PFSK-1 (cell line): ENCODE measurements at regions not wholly inside any gene's neighbourhood (a gene's known extent, or its start where the extent isn't known, plus 50 kb on each side); places are given as distances from the start of the nearest gene placed in this dataset.

Experiments used
- FOXP2 ChIP-seq: optimal IDR thresholded peaks from 2 replicates; pipeline ENCODE3; 2011; ENCODE audit warnings: borderline replicate concordance, control low read depth, inconsistent platforms; ENCODE audit not compliant: insufficient read depth; ENCODE audit errors: extremely low read length, extremely low read depth
- POLR2AphosphoS5 ChIP-seq: IDR thresholded peaks from 2 replicates; pipeline ENCODE4 v1.6.1; 2012; ENCODE audit warnings: low read depth, mild to moderate bottlenecking, control low read depth, low read length, moderate library complexity
- SIN3A ChIP-seq: IDR thresholded peaks from 2 replicates; pipeline ENCODE4 v1.6.1; 2012; ENCODE audit warnings: mild to moderate bottlenecking, low read length, moderate library complexity, borderline replicate concordance; ENCODE audit not compliant: insufficient read depth
- TAF1 ChIP-seq: IDR thresholded peaks from 2 replicates; pipeline ENCODE4 v1.6.1; 2012; ENCODE audit warnings: low read length, control low read depth, borderline replicate concordance; ENCODE audit not compliant: insufficient read depth
- TF ChIP-seq, protein P1 (sequence below), 2 experiments: IDR thresholded peaks; 2 replicates each; pipeline versions ENCODE4 v1.6.1 to v1.8.0; 2011 to 2012; ENCODE audit warnings: low read depth in 2 of 2, low read length in 2 of 2, control low read depth in 1 of 2, inconsistent platforms in 1 of 2, mild to moderate bottlenecking in 1 of 2, moderate library complexity in 1 of 2; ENCODE audit not compliant: insufficient read depth in 1 of 2

DNA sequence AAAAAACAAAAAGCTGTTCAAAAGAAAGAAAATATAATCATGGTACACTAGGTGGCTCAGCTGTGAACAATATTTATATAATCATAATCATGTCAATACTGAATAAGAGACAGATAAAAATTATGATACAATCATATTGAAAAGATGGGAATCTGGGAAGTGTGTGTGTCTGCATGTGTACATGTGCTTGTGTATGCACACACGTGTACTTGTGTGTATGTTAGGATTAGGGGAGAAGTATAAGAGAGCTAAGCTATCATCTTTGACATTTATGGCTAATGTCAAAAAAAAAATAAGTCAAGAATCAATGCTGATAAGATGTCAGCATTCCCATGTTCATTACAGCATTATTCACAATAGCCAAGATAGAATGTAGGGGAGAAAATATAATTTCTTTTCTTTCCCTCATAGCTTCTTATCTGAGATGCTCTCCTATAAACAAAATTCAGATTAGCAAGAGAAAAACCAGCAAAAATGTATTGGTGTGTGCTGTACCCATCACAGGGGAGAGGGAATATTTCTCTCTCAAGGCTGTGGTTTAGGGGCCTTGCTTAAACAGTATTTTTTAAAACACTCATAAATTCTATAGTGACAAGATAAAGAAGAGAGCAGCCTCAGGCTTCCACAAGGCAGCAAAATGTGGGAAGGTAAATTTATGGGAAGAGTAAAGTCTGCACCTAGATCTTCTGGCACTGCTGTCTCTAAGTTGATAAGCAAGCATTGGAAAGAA lies 63.4 kb upstream of the ITGA11 start:
- TF ChIP-seq SIN3A (no peak), FOXP2 (no peak), TAF1 (no peak)

- TF ChIP-seq POLR2AphosphoS5 (no peak), TAF1 (no peak), FOXP2 (no peak), SIN3A (no peak)
- TF ChIP-seq, protein P1, sequence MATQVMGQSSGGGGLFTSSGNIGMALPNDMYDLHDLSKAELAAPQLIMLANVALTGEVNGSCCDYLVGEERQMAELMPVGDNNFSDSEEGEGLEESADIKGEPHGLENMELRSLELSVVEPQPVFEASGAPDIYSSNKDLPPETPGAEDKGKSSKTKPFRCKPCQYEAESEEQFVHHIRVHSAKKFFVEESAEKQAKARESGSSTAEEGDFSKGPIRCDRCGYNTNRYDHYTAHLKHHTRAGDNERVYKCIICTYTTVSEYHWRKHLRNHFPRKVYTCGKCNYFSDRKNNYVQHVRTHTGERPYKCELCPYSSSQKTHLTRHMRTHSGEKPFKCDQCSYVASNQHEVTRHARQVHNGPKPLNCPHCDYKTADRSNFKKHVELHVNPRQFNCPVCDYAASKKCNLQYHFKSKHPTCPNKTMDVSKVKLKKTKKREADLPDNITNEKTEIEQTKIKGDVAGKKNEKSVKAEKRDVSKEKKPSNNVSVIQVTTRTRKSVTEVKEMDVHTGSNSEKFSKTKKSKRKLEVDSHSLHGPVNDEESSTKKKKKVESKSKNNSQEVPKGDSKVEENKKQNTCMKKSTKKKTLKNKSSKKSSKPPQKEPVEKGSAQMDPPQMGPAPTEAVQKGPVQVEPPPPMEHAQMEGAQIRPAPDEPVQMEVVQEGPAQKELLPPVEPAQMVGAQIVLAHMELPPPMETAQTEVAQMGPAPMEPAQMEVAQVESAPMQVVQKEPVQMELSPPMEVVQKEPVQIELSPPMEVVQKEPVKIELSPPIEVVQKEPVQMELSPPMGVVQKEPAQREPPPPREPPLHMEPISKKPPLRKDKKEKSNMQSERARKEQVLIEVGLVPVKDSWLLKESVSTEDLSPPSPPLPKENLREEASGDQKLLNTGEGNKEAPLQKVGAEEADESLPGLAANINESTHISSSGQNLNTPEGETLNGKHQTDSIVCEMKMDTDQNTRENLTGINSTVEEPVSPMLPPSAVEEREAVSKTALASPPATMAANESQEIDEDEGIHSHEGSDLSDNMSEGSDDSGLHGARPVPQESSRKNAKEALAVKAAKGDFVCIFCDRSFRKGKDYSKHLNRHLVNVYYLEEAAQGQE (IDR thresholded peaks at IDR 0.05; ENCODE audit: insufficient read depth in 1 of 2, low read depth in 2 of 2, low read length in 2 of 2): no peak
Observed at GRCh38 chr15:68495981-68496705, 64.2 kb upstream of the ITGA11 start.

GRCh38 chr15:68497206-68497910 lies 65.4 kb upstream of the ITGA11 start:
- TF ChIP-seq TAF1: no peak
- no peak for TF ChIP-seq SIN3A
- no peak for TF ChIP-seq FOXP2
- no peak for TF ChIP-seq POLR2AphosphoS5
- TF ChIP-seq, protein P1 (IDR thresholded peaks at IDR 0.05; ENCODE audit: insufficient read depth in 1 of 2, low read depth in 2 of 2, low read length in 2 of 2): no peak

DNA sequence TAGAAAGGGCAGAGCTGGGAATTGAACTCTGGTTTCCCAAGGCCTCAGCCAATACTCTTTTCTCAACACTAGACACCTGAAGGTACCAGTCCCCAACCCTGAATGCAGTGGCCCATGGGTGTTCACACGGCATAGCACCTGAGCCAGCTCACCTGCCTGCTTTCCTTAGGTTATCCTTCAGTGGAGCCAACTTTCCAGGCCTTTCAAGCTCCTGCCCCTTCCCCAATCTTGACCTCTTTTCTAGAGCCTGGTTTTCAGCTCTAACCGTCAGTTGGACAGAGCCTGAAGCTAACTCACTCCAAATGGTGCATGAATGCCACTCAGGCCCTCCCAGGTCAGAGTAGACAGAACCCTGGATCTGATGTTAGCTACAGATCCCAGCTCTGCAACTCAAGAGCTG lies 66.1 kb upstream of the ITGA11 start:
- no peak for TF ChIP-seq FOXP2
- TF ChIP-seq, protein P1 (IDR thresholded peaks at IDR 0.05; ENCODE audit: insufficient read depth in 1 of 2, low read depth in 2 of 2, low read length in 2 of 2): no peak
- no peak for TF ChIP-seq POLR2AphosphoS5
- TF ChIP-seq TAF1: no peak
- no peak for TF ChIP-seq SIN3A

DNA sequence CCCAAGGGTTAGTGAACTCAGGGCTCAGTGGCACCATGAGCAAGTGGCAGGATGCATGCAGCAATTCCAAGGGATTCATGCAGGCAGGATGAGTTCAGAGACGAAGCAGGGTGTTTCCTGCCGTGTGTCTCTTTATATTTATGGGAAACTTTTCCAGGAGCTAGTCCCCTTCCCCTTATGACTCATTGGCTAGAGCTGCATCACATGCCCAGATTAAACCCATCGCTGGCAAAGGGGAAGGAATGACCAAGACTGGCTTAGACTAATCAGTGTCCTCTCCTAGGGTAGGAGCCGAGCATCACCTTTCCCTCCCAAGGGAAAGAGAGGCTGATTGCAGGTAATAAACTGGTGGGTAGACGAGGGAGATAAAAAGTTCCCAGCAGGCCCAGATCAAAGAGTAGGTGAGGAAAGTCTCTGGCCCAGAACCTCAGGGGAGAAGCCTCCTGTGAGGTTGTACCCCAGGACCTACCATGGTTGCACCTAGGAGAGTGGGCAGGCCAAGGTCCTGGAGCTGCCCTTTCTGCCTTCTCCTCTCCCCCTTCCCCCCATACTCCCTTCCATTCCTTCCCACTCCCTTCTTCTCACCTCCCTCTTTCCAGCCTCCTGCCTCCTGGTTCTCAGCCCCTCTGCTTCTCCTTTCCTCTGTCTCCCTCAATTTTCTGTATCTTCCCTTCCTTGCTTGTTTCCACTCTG lies 67.8 kb upstream of the ITGA11 start:
- TF ChIP-seq SIN3A (no peak), TAF1 (no peak), FOXP2 (no peak), POLR2AphosphoS5 (no peak)
- TF ChIP-seq, protein P1 (IDR thresholded peaks at IDR 0.05; ENCODE audit: insufficient read depth in 1 of 2, low read depth in 2 of 2, low read length in 2 of 2): no peak
